Keratinocyte (primary cell): ENCODE measurements at regions not wholly inside any gene's neighbourhood (a gene's known extent, or its start where the extent isn't known, plus 50 kb on each side); places are given as distances from the start of the nearest gene placed in this dataset.

Experiments used
- DNase-seq: peaks from one replicate; pipeline ENCODE4 v3.0.0-alpha.2; 2011; ENCODE audit warnings: low read depth, missing footprints, low spot score
- FAIRE-seq: peaks from 2 replicates; lab custom pipeline; 2011; peaks lifted over from hg19 to GRCh38; lab: Jason Lieb, UNC
- H2AFZ ChIP-seq: 2 replicates; pipeline ENCODE4 v1.6.0; 2012; ENCODE audit warnings: low read length, control low read depth, inconsistent platforms; ENCODE audit not compliant: control insufficient read depth
- H3K27ac ChIP-seq: 2 replicates; pipeline ENCODE4 v1.5.1; 2011; ENCODE audit warnings: low read length; ENCODE audit not compliant: control insufficient read depth, insufficient read depth
- H3K27me3 ChIP-seq: 3 replicates; pipeline ENCODE4 v1.6.0; 2011; ENCODE audit warnings: low read length; ENCODE audit not compliant: control insufficient read depth, insufficient read depth; ENCODE audit errors: extremely low read depth
- H3K36me3 ChIP-seq, 2 experiments: 2 replicates in 1 of 2; 3 replicates in 1 of 2; pipeline ENCODE4 v1.5.1; 2011; ENCODE audit warnings: low read length in 2 of 2, mild to moderate bottlenecking in 1 of 2; ENCODE audit not compliant: control insufficient read depth in 2 of 2, insufficient read depth in 2 of 2; ENCODE audit errors: extremely low read depth in 1 of 2
- H3K4me1 ChIP-seq: 3 replicates; pipeline ENCODE4 v1.5.1; 2011; ENCODE audit warnings: low read length; ENCODE audit not compliant: control insufficient read depth, insufficient read depth; ENCODE audit errors: extremely low read depth
- H3K4me2 ChIP-seq: 3 replicates; pipeline ENCODE4 v1.6.0; 2011; ENCODE audit warnings: low read depth, low read length; ENCODE audit not compliant: control insufficient read depth, insufficient read depth; ENCODE audit errors: extremely low read depth
- H3K4me3 ChIP-seq, 3 experiments: fragments of 200-600 bp in 1 of 3; sonication (generic) in 1 of 3; 2 replicates in 2 of 3; 3 replicates in 1 of 3; pipeline ENCODE4 v1.5.1; 2011 to 2016; ENCODE audit warnings: low read length in 3 of 3, mild to moderate bottlenecking in 3 of 3, control low read depth in 2 of 3, inconsistent platforms in 1 of 3, low read depth in 1 of 3, mixed read lengths in 1 of 3, mixed run types in 1 of 3, moderate library complexity in 1 of 3; ENCODE audit not compliant: control insufficient read depth in 2 of 3, insufficient read depth in 2 of 3; ENCODE audit errors: extremely low read depth in 1 of 3
- H3K79me2 ChIP-seq: 2 replicates; pipeline ENCODE4 v1.6.0; 2012; ENCODE audit warnings: low read length; ENCODE audit not compliant: control insufficient read depth, insufficient read depth
- H3K9ac ChIP-seq: 3 replicates; pipeline ENCODE4 v1.6.0; 2011; ENCODE audit warnings: low read length; ENCODE audit not compliant: control insufficient read depth, insufficient read depth; ENCODE audit errors: extremely low read depth
- H3K9me1 ChIP-seq: 3 replicates; pipeline ENCODE4 v1.6.0; 2011; ENCODE audit warnings: low read length; ENCODE audit not compliant: control insufficient read depth, insufficient read depth; ENCODE audit errors: extremely low read depth
- H3K9me3 ChIP-seq: 2 replicates; pipeline ENCODE4 v1.5.1; 2012; ENCODE audit warnings: low read depth, low read length; ENCODE audit not compliant: control insufficient read depth
- H4K20me1 ChIP-seq: 3 replicates; pipeline ENCODE4 v1.6.0; 2011; ENCODE audit warnings: low read length; ENCODE audit not compliant: control insufficient read depth, insufficient read depth; ENCODE audit errors: extremely low read depth
- EZH2 ChIP-seq: IDR thresholded peaks from one replicate; pipeline ENCODE4 v1.6.1; 2012; ENCODE audit warnings: inconsistent platforms, mild to moderate bottlenecking, low read length, moderate library complexity
- dilution Hi-C: fragments of 300-500 bp; cut with MboI; formaldehyde crosslinking; loops from one replicate; pipeline ENCODE4 v1.7.0; 2020; ENCODE audit warnings: low sequenced_read_pairs; ENCODE audit not compliant: extremely low pct_ligation_motif_present
- TF ChIP-seq, protein P1 (sequence below), 3 experiments: IDR thresholded peaks in 1 of 3; conservative IDR thresholded peaks in 1 of 3; optimal IDR thresholded peaks in 1 of 3; 2 replicates in 2 of 3; 3 replicates in 1 of 3; pipeline versions ENCODE3 to v1.5.1; 2011; ENCODE audit warnings: low read length in 3 of 3, mild to moderate bottlenecking in 3 of 3, moderate library complexity in 2 of 3, control low read depth in 1 of 3, inconsistent platforms in 1 of 3; ENCODE audit not compliant: insufficient read depth in 2 of 3; ENCODE audit errors: extremely low read depth in 1 of 3

- Histone ChIP-seq H4K20me1 (no peaks in the 10 kb centered on the region), H2AFZ (no peak overlapping the region), H3K27ac (no peak overlapping the region), H3K9ac (no peak overlapping the region), H3K4me3 (no peak overlapping the region), H3K9me3 (no peaks in the 10 kb centered on the region), H3K9me1 (no peaks in the 10 kb centered on the region), H3K4me1 (no peaks in the 10 kb centered on the region), H3K27me3 (no peaks in the 10 kb centered on the region), H3K4me2 (no peak overlapping the region), H3K36me3 (no peaks in the 10 kb centered on the region), H3K79me2 (no peaks in the 10 kb centered on the region)
- TF ChIP-seq, protein P1, sequence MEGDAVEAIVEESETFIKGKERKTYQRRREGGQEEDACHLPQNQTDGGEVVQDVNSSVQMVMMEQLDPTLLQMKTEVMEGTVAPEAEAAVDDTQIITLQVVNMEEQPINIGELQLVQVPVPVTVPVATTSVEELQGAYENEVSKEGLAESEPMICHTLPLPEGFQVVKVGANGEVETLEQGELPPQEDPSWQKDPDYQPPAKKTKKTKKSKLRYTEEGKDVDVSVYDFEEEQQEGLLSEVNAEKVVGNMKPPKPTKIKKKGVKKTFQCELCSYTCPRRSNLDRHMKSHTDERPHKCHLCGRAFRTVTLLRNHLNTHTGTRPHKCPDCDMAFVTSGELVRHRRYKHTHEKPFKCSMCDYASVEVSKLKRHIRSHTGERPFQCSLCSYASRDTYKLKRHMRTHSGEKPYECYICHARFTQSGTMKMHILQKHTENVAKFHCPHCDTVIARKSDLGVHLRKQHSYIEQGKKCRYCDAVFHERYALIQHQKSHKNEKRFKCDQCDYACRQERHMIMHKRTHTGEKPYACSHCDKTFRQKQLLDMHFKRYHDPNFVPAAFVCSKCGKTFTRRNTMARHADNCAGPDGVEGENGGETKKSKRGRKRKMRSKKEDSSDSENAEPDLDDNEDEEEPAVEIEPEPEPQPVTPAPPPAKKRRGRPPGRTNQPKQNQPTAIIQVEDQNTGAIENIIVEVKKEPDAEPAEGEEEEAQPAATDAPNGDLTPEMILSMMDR (optimal IDR thresholded peaks at IDR 0.05 in 1 of 3, IDR thresholded peaks at IDR 0.05 in 1 of 3, conservative IDR thresholded peaks at IDR 0.05 in 1 of 3; ENCODE audit: extremely low read depth in 1 of 3, insufficient read depth in 2 of 3, low read length in 3 of 3): no peak
- TF ChIP-seq EZH2: no peak
- DNase-seq: no peak
- FAIRE-seq: no peak
- dilution Hi-C loops: no loop called here
Observed at GRCh38 chr5:6899221-6899620, 186.0 kb downstream of the TENT4A start.

DNA sequence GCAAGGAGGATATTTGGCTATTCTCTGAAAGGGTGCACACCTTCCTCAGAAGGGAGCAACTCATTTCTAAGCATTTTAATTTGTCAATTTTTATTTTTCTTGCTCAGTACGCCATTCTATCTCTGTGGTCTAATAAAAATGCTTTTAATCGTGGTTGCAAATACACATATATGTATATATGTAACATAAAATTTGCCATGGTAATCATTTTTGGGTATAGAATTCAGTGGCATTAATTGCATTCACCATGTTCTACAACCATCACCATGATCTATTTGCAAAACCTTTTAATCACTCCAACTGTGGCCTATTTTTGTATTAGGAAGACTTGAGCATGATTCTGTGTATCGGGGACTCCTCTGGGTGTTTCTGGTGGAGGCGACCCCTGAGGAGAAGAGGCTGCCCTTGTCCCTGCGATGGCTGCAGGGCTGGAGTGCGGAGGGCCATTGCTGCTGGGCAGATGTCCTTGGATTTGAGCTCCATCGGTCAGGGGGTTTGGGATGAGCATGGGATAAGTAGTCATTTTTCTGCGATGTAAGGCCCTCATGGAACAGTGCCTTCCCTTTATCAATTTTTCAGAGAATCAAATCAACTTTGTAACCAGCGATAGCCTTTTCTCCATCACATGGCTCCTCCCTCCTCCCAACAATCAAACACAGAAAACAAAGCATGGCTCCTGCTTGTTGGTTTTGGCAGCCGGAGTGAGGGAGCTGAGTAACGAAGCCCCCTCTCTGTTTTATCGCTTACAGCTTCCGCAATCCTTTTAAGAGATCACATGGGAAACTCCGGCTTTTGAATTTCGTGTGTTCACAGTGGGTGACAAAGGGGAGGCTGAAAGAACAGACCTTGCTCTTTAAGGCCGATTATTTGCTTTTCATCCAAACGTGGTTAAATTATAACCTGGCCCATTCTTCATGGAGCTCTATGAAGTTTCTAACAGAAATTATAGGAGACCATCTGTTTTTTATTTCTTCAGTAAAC lies 187.3 kb downstream of the TENT4A start:
- no peak for FAIRE-seq
- no peaks in the 10 kb centered on the region for H3K27me3 ChIP-seq

More for the DNA sequence above, 187.3 kb downstream of the TENT4A start:
- H4K20me1 ChIP-seq: no peaks in the 10 kb centered on the region
- no peak for DNase-seq
- no peaks in the 10 kb centered on the region for H3K4me1 ChIP-seq
- no peaks in the 10 kb centered on the region for H3K79me2 ChIP-seq
- no peak overlapping the region for H3K27ac ChIP-seq
- H3K4me3 ChIP-seq: no peak overlapping the region
- H3K36me3 ChIP-seq: no peaks in the 10 kb centered on the region
- no peak overlapping the region for H3K9ac ChIP-seq
- no peak for TF ChIP-seq EZH2
- TF ChIP-seq, protein P1 (optimal IDR thresholded peaks at IDR 0.05 in 1 of 3, IDR thresholded peaks at IDR 0.05 in 1 of 3, conservative IDR thresholded peaks at IDR 0.05 in 1 of 3; ENCODE audit: extremely low read depth in 1 of 3, insufficient read depth in 2 of 3, low read length in 3 of 3): no peak
- H3K9me1 ChIP-seq: no peaks in the 10 kb centered on the region
- no peak overlapping the region for H3K4me2 ChIP-seq
- H3K9me3 ChIP-seq: no peaks in the 10 kb centered on the region
- H2AFZ ChIP-seq: no peak overlapping the region
- dilution Hi-C loops: no loop called here
